Caco-2 (cell line): ENCODE measurements at regions not wholly inside any gene's neighbourhood (a gene's known extent, or its start where the extent isn't known, plus 50 kb on each side); places are given as distances from the start of the nearest gene placed in this dataset.
A peak's percentile ranks its signal among the peaks of the same experiment; 100 is the strongest.

Source experiments
- BruUV-seq: library from RNA; stranded (reverse); fragments of 400-500 nt; replicated peaks from 2 replicates; lab custom pipeline; 2021; lab: Mats Ljungman, UMichigan
- CTCF ChIA-PET: fragments of 300-600 bp; sonication (Branson Sonifier 250); formaldehyde crosslinking; loops from one replicate; lab custom pipeline; 2022; ENCODE audit warnings: antibody characterized with exemption; lab: Charles Lee
- POLR2A ChIA-PET: fragments of 300-600 bp; sonication (Branson Sonifier 250); formaldehyde crosslinking; loops from one replicate; lab custom pipeline; 2022; ENCODE audit warnings: antibody characterized with exemption; lab: Charles Lee
- DNase-seq, 2 experiments: peaks; one replicate each; pipeline versions ENCODE4 v3.0.0 to v3.0.0-alpha.2; 2020 to 2022
- H3K27me3 ChIP-seq: replicated peaks from 2 replicates; pipeline ENCODE4 v1.6.0; 2011; ENCODE audit warnings: low read length; ENCODE audit not compliant: control insufficient read depth, insufficient read depth
- H3K36me3 ChIP-seq: 2 replicates; pipeline ENCODE4 v1.5.1; 2011; ENCODE audit warnings: low read length; ENCODE audit not compliant: control insufficient read depth, insufficient read depth
- H3K4me1 ChIP-seq: fragments of 250-450 bp; sonication (Bioruptor Pico); 2 replicates; pipeline ENCODE4 v1.5.1; 2020; ENCODE audit warnings: mild to moderate bottlenecking
- H3K4me3 ChIP-seq: 2 replicates; pipeline ENCODE4 v1.5.1; 2011; ENCODE audit warnings: low read depth, mild to moderate bottlenecking, control low read depth, low read length
- H3K9me3 ChIP-seq: fragments of 250-450 bp; sonication (Bioruptor Pico); 2 replicates; pipeline ENCODE4 v1.5.1; 2020; ENCODE audit warnings: mild to moderate bottlenecking, moderate library complexity
- H3K27ac Mint-ChIP-seq: one replicate; pipeline ENCODE4 v1.8.0; 2022; ENCODE audit warnings: mixed read lengths; ENCODE audit not compliant: unreplicated experiment
- H3K27me3 Mint-ChIP-seq: one replicate; pipeline ENCODE4 v1.8.0; 2022; ENCODE audit warnings: mixed read lengths; ENCODE audit not compliant: insufficient read depth, unreplicated experiment
- H3K36me3 Mint-ChIP-seq: one replicate; pipeline ENCODE4 v1.8.0; 2022; ENCODE audit warnings: mild to moderate bottlenecking, mixed read lengths; ENCODE audit not compliant: insufficient read depth, unreplicated experiment
- H3K4me1 Mint-ChIP-seq: one replicate; pipeline ENCODE4 v1.8.0; 2022; ENCODE audit warnings: low read depth, mixed read lengths; ENCODE audit not compliant: unreplicated experiment
- H3K4me3 Mint-ChIP-seq: one replicate; pipeline ENCODE4 v1.8.0; 2022; ENCODE audit warnings: mild to moderate bottlenecking, moderate library complexity, mixed read lengths; ENCODE audit not compliant: unreplicated experiment
- H3K9me3 Mint-ChIP-seq: one replicate; pipeline ENCODE4 v1.8.0; 2022; ENCODE audit warnings: mixed read lengths; ENCODE audit not compliant: unreplicated experiment
- CTCF ChIP-seq, 2 experiments: fragments of 200-600 bp in 1 of 2; IDR thresholded peaks; 1 replicate in 1 of 2; 2 replicates in 1 of 2; pipeline versions ENCODE4 v1.5.1 to v1.8.0; 2011 to 2022; ENCODE audit warnings: antibody characterized with exemption in 1 of 2, control low read depth in 1 of 2, inconsistent platforms in 1 of 2, low read depth in 1 of 2, low read length in 1 of 2, mild to moderate bottlenecking in 1 of 2, moderate library complexity in 1 of 2; ENCODE audit not compliant: insufficient read depth in 1 of 2, severe bottlenecking in 1 of 2, unreplicated experiment in 1 of 2
- intact Hi-C: fragments of 100-400 bp; cut with micrococcal nuclease; formaldehyde crosslinking; loops from one replicate; pipeline ENCODE4 v1.10.0; 2022; ENCODE audit not compliant: unreplicated experiment

DNA sequence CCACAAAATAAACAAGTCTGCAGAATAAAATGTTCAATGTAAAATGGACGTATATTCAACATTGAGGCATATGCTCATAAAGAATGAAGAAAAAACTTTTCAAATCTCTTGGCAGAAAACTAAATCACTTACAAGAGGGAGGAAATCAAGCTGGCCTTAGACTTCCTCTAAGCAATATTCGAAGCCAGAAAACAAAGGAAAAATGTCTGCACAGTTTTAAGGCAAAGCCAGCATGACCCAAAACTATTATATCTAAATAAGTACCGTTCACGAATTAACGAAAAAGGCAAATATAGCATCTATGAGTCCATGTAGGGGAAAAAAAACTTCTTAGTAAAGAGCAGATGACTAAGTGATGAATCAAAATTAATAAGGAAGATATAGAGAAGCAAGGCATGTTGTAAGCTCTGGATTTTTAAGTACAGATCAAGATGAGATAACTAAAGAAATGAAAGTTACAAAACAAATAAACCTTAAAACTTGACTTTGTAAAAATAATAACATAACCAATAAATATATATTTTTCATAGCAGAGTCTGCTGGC lies 101.3 kb downstream of the KCNRG start:
- Mint-ChIP-seq H3K9me3 (no peaks in the 10 kb centered on the region), H3K27me3 (no peaks in the 10 kb centered on the region), H3K36me3 (peaks cover 9% of the 10 kb centered on the region), H3K4me1 (no peaks in the 10 kb centered on the region), H3K4me3 (no peak overlapping the region), H3K27ac (no peak overlapping the region)
- no peaks in the 10 kb centered on the region for H3K27me3 ChIP-seq
- H3K4me3 ChIP-seq, result no peak overlapping the region
- peaks cover 4% of the 10 kb centered on the region; the same call in 1 of the 2 replicates for H3K36me3 ChIP-seq
- BruUV-seq, result no TSS peak
- no peak for TF ChIP-seq CTCF (IDR thresholded peaks at IDR 0.05; ENCODE audit: insufficient read depth in 1 of 2, low read depth in 1 of 2, low read length in 1 of 2, severe bottlenecking in 1 of 2, unreplicated experiment in 1 of 2)
- intact Hi-C loops, result no loop called here
- CTCF ChIA-PET, result interaction anchor here (0.6 kb wide), 1 partner anchor 10 kb away, joined by 3 read pairs; no protein-coding TSS in a partner anchor
- no peaks in the 10 kb centered on the region for H3K9me3 ChIP-seq
- no peak for DNase-seq
- no peaks in the 10 kb centered on the region for H3K4me1 ChIP-seq
- POLR2A ChIA-PET, result interaction anchor here (0.6 kb wide), 2 partner anchors 34 to 109 kb away, joined by 3 to 5 read pairs; no protein-coding TSS in a partner anchor

- H3K36me3 Mint-ChIP-seq, result peaks cover 21% of the 10 kb centered on the region
- no TSS peak for BruUV-seq
- H3K9me3 ChIP-seq, result no peaks in the 10 kb centered on the region
- ChIA-PET CTCF (no interaction called here), POLR2A (no interaction called here)
- no peaks in the 10 kb centered on the region for H3K27me3 Mint-ChIP-seq
- H3K36me3 ChIP-seq, result peaks cover 5% of the 10 kb centered on the region; the same call in 1 of the 2 replicates
- no peak overlapping the region for H3K4me3 ChIP-seq
- H3K4me3 Mint-ChIP-seq, result no peak overlapping the region
- peaks cover 18% of the 10 kb centered on the region for H3K4me1 Mint-ChIP-seq
- no peaks in the 10 kb centered on the region for H3K9me3 Mint-ChIP-seq
- TF ChIP-seq CTCF (IDR thresholded peaks at IDR 0.05; ENCODE audit: insufficient read depth in 1 of 2, low read depth in 1 of 2, low read length in 1 of 2, severe bottlenecking in 1 of 2, unreplicated experiment in 1 of 2), result no peak
- no peak for DNase-seq
- H3K27ac Mint-ChIP-seq, result no peak overlapping the region
- intact Hi-C loops, result no loop called here
- H3K27me3 ChIP-seq, result no peaks in the 10 kb centered on the region
- H3K4me1 ChIP-seq, result peaks cover 15% of the 10 kb centered on the region
These were observed 104.3 kb downstream of the KCNRG start for GRCh38 chr13:50119591-50119990.

DNA sequence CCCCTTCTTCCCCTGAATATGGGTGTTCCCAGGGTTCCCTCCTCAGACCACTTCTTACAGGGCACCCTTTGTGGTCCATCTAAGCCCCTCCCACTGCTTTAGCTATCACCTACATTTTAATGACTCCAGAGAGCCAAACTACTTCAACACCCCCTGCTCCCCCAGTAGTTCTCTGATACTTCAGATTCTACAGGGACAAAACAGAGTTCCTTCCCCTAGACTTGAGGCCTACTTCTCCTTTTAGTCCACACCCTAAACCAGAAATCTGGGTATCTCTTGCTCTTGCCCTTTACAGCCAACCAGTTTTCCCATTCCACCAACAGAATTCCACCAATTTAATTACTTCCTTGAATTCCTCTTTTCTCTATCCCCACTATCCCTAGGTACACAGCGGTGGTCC lies 107.2 kb downstream of the KCNRG start:
- H3K36me3 Mint-ChIP-seq, result peaks cover 37% of the 10 kb centered on the region
- CTCF ChIA-PET, result no interaction called here
- H3K4me3 Mint-ChIP-seq, result peak overlapping the region; percentile 95
- H3K4me1 ChIP-seq, result peaks cover 22% of the 10 kb centered on the region
- no peak for DNase-seq
- H3K27ac Mint-ChIP-seq, result peak overlapping the region; percentile 1
- POLR2A ChIA-PET, result no interaction called here
- no peaks in the 10 kb centered on the region for H3K9me3 ChIP-seq
- BruUV-seq, result no TSS peak
- peaks cover 26% of the 10 kb centered on the region for H3K4me1 Mint-ChIP-seq
- H3K9me3 Mint-ChIP-seq, result no peaks in the 10 kb centered on the region
- H3K36me3 ChIP-seq, result 0 out of 2 replicates have a peak, but pooled peaks cover 3% of the 10 kb centered on the region
- intact Hi-C loops, result loop anchor here (5.0 kb wide), 2 partner anchors 125 to 185 kb away; partner anchors contain the start of genes SPRYD7 and TRIM13
- no peaks in the 10 kb centered on the region for H3K27me3 Mint-ChIP-seq
- H3K4me3 ChIP-seq, result no peak overlapping the region
- TF ChIP-seq CTCF (IDR thresholded peaks at IDR 0.05; ENCODE audit: insufficient read depth in 1 of 2, low read depth in 1 of 2, low read length in 1 of 2, severe bottlenecking in 1 of 2, unreplicated experiment in 1 of 2), result no peak
- no peaks in the 10 kb centered on the region for H3K27me3 ChIP-seq
